A549 (cell line): ENCODE measurements at regions not wholly inside any gene's neighbourhood (a gene's known extent, or its start where the extent isn't known, plus 50 kb on each side); places are given as distances from the start of the nearest gene placed in this dataset.

Experiments used
- ATAC-seq, 2 experiments: fragments of 200-7000 bp in 1 of 2; fragments of >200 bp in 1 of 2; cut with Nextera tagmentation in 1 of 2; cut with Tn5 transposase in 1 of 2; 3 replicates each; pipeline versions ENCODE4 v1.8.0 to v1.9.1; 2018 to 2020; ENCODE audit warnings: mild to moderate bottlenecking in 1 of 2, moderate library complexity in 1 of 2
- CTCF ChIA-PET: fragments of 300-600 bp; sonication (Branson Sonifier 250); formaldehyde crosslinking; extraction: SDS; loops from one replicate; lab custom pipeline; 2021; ENCODE audit warnings: antibody characterized with exemption, inconsistent platforms; lab: Yijun Ruan, JAX
- POLR2A ChIA-PET: fragments of 350-600 bp; formaldehyde crosslinking; extraction: SDS; loops from one replicate; lab custom pipeline; 2021; ENCODE audit warnings: antibody characterized with exemption, inconsistent platforms; lab: Yijun Ruan, JAX
- DNase-seq, 2 experiments: peaks; one replicate each; pipeline versions ENCODE4 v3.0.0 to v3.0.0-alpha.2; 2011 to 2016; ENCODE audit warnings: low read depth in 1 of 2, low spot score in 1 of 2
- FAIRE-seq: peaks from 2 replicates; lab custom pipeline; 2011; peaks lifted over from hg19 to GRCh38; lab: Jason Lieb, UNC
- H3K27ac ChIP-seq, 2 experiments: fragments of >200 bp; sonication (Bioruptor Twin); formaldehyde crosslinking; 3 replicates each; pipeline ENCODE4 v1.5.1; 2016 to 2017
- H3K4me1 ChIP-seq: fragments of >200 bp; sonication (Bioruptor Twin); formaldehyde crosslinking; 3 replicates; pipeline ENCODE4 v1.6.1; 2016
- H3K4me2 ChIP-seq: fragments of >200 bp; sonication (Bioruptor Twin); formaldehyde crosslinking; 3 replicates; pipeline ENCODE4 v1.6.1; 2016
- H3K4me3 ChIP-seq: fragments of >200 bp; sonication (Bioruptor Twin); formaldehyde crosslinking; 3 replicates; pipeline ENCODE4 v1.5.1; 2016
- H3K9me3 ChIP-seq: fragments of >200 bp; sonication (Bioruptor Twin); formaldehyde crosslinking; 3 replicates; pipeline ENCODE4 v1.6.1; 2016
- CHD2 ChIP-seq: fragments of 150-350 bp; IDR thresholded peaks from 2 replicates; pipeline ENCODE4 v1.6.1; 2014; ENCODE audit warnings: low read length; ENCODE audit not compliant: partially characterized antibody
- CTCF ChIP-seq: fragments of >200 bp; sonication (Bioruptor Twin); formaldehyde crosslinking; IDR thresholded peaks from 3 replicates; pipeline ENCODE4 v1.5.1; 2016
- ELK1 ChIP-seq: fragments of 150-350 bp; IDR thresholded peaks from 2 replicates; pipeline ENCODE4 v1.6.1; 2014; ENCODE audit warnings: low read depth, mild to moderate bottlenecking, low read length
- EP300 ChIP-seq, 2 experiments: fragments of >200 bp; sonication (Bioruptor Twin); formaldehyde crosslinking; IDR thresholded peaks; 2 replicates in 1 of 2; 3 replicates in 1 of 2; pipeline ENCODE4 v1.6.1; 2016 to 2017
- GATA3 ChIP-seq: IDR thresholded peaks from 2 replicates; pipeline ENCODE4 v1.6.1; 2012; ENCODE audit warnings: borderline replicate concordance
- HMGXB4 ChIP-seq: fragments of 250-450 bp; sonication (Bioruptor Pico); IDR thresholded peaks from 2 replicates; pipeline ENCODE4 v1.5.0; 2021; ENCODE audit warnings: mild to moderate bottlenecking, moderate library complexity, borderline replicate concordance
- HOXA7 ChIP-seq: fragments of 250-450 bp; sonication (Bioruptor Pico); IDR thresholded peaks from 2 replicates; pipeline ENCODE4 v1.5.0; 2020; ENCODE audit warnings: mild to moderate bottlenecking, moderate library complexity
- MAFK ChIP-seq: fragments of 450-650 bp; IDR thresholded peaks from 2 replicates; pipeline ENCODE4 v1.6.1; 2014; ENCODE audit not compliant: partially characterized antibody
- MAX ChIP-seq: IDR thresholded peaks from 2 replicates; pipeline ENCODE4 v1.6.1; 2012
- NFE2L2 ChIP-seq: fragments of 150-350 bp; conservative IDR thresholded peaks from 2 replicates; pipeline ENCODE4 v1.6.1; 2014; ENCODE audit warnings: low read length
- POLR2AphosphoS2 ChIP-seq: conservative IDR thresholded peaks from 2 replicates; pipeline ENCODE4 v1.6.1; 2012; ENCODE audit warnings: low read length, improper control_type of control experiment, inconsistent platforms
- ZC3H11A ChIP-seq: fragments of 450-650 bp; IDR thresholded peaks from 2 replicates; pipeline ENCODE4 v1.6.1; 2014; ENCODE audit warnings: antibody characterized with exemption, mild to moderate bottlenecking
- ZSCAN20 ChIP-seq: fragments of 250-450 bp; sonication (Bioruptor Pico); IDR thresholded peaks from 2 replicates; pipeline ENCODE4 v1.8.0; 2022; ENCODE audit warnings: mild to moderate bottlenecking, moderate library complexity
- WGBS: methylation state at CpG from one replicate; pipeline ENCODE4 v1.1.6; 2017; ENCODE audit errors: missing lambda C conversion rate; 5-methylcytosine and 5-hydroxymethylcytosine counted together
- TF ChIP-seq, protein P1 (sequence below): fragments of 200-600 bp; sonication (generic); IDR thresholded peaks from 2 replicates; pipeline ENCODE4 v1.6.1; 2016; ENCODE audit warnings: antibody characterized with exemption, mild to moderate bottlenecking, moderate library complexity

DNA sequence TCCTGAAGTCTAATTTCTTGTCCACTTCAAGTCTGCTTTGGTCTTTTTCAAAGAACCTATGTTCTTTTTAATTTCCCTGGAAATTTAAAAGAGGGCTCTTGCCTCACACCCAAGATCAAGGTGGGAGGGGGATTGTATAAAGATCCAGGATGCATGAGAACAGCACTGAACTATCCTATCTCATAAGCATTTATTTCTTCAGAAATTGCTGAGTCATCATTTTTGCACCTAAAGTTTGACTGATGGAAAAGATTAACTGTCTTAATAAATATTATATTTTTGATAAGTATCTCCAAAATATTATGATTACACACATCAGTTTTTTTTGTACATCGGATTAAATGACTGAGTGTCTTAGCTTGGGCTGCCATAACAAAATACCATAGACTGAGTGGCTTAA lies 90.5 kb downstream of the RPS24 start:
- WGBS, result 7% methylated on average over 1 of the region's 1 CpG
- FAIRE-seq, result no peak
- Histone ChIP-seq H3K9me3 (peaks cover 26% of the 10 kb centered on the region), H3K27ac (no peak overlapping the region), H3K4me1 (no peaks in the 10 kb centered on the region), H3K4me3 (no peak overlapping the region), H3K4me2 (no peak overlapping the region)
- no peak for DNase-seq
- ChIA-PET POLR2A (no interaction called here), CTCF (no interaction called here)
- ATAC-seq, result no peak
- TF ChIP-seq GATA3 (no peak), NFE2L2 (peak; percentile 50; the same call in 1 of the 2 replicates), MAFK (peak; percentile 99), HOXA7 (CRISPR knock-in tag) (no peak)

GRCh38 chr10:78129211-78129610 lies 95.5 kb downstream of the RPS24 start:
- WGBS, result 83% methylated on average over 5 of the region's 5 CpGs
- H3K27ac ChIP-seq, result no peak overlapping the region
- ATAC-seq (no peak), FAIRE-seq (no peak), DNase-seq (no peak)
- H3K4me2 ChIP-seq, result no peak overlapping the region
- ChIA-PET CTCF (interaction anchor here (2.7 kb wide), 1 partner anchor 12 kb away, joined by 6 read pairs; no protein-coding TSS in a partner anchor), POLR2A (no interaction called here)
- TF ChIP-seq HOXA7 (CRISPR knock-in tag), result no peak
- no peak for TF ChIP-seq MAX
- TF ChIP-seq, protein P1, sequence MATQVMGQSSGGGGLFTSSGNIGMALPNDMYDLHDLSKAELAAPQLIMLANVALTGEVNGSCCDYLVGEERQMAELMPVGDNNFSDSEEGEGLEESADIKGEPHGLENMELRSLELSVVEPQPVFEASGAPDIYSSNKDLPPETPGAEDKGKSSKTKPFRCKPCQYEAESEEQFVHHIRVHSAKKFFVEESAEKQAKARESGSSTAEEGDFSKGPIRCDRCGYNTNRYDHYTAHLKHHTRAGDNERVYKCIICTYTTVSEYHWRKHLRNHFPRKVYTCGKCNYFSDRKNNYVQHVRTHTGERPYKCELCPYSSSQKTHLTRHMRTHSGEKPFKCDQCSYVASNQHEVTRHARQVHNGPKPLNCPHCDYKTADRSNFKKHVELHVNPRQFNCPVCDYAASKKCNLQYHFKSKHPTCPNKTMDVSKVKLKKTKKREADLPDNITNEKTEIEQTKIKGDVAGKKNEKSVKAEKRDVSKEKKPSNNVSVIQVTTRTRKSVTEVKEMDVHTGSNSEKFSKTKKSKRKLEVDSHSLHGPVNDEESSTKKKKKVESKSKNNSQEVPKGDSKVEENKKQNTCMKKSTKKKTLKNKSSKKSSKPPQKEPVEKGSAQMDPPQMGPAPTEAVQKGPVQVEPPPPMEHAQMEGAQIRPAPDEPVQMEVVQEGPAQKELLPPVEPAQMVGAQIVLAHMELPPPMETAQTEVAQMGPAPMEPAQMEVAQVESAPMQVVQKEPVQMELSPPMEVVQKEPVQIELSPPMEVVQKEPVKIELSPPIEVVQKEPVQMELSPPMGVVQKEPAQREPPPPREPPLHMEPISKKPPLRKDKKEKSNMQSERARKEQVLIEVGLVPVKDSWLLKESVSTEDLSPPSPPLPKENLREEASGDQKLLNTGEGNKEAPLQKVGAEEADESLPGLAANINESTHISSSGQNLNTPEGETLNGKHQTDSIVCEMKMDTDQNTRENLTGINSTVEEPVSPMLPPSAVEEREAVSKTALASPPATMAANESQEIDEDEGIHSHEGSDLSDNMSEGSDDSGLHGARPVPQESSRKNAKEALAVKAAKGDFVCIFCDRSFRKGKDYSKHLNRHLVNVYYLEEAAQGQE, result no peak
- no peak for TF ChIP-seq ELK1
- peak; percentile 63 for TF ChIP-seq ZC3H11A
- TF ChIP-seq ZSCAN20 (CRISPR knock-in tag), result no peak
- no peaks in the 10 kb centered on the region for H3K9me3 ChIP-seq
- no peak overlapping the region for H3K4me3 ChIP-seq
- H3K4me1 ChIP-seq, result no peaks in the 10 kb centered on the region

DNA sequence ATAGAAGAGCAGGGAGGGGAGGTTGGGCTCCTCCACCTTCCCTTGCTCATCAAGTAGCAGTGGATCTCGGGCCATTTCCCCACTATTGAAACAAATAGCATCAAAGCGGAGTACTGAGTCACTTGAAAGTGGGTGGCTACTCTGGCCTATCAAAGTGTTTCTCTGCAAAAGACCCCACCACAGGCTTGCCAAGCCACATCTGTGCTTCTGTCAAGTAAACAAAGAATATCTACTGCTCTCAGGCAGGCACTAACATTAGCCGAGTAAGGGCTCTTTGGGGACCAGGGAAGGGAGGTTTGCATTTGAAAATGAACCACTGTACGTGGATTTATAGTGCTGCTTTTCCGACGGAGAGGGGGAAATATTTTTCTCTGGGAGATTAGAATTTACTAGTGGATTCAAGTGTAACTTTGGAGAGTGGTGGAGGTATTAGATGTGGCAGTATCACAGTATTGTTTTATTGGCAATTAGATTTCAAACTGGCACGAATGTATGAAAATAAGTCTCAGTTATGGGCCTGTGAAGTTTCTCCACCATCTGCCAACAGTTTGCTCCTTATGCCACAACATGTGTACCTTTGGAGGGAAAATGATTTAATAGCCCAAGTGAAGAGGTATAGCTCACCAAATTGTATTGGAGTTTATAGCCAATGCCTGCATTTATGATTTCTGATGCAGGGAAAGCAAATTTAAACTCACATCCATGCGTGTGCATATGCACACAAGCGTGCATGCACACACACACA lies 97.5 kb downstream of the RPS24 start:
- POLR2A ChIA-PET, result no interaction called here
- 37% methylated on average over 9 of the region's 9 CpGs for WGBS
- no peaks in the 10 kb centered on the region for H3K4me1 ChIP-seq
- TF ChIP-seq NFE2L2 (no peak), EP300 (IDR thresholded peaks at IDR 0.05) (no peak), MAX (no peak), POLR2AphosphoS2 (no peak), HMGXB4 (no peak), CTCF (no peak), CHD2 (no peak)
- TF ChIP-seq, all 56 proteins: peak for 0
- Histone ChIP-seq H3K9me3 (no peaks in the 10 kb centered on the region), H3K4me3 (no peak overlapping the region), H3K27ac (no peak overlapping the region), H3K4me2 (no peak overlapping the region)
- no peak for FAIRE-seq
- ATAC-seq, result no peak
- CTCF ChIA-PET, result interaction anchor here (0.6 to 2.7 kb wide), 4 partner anchors 10 to 943 kb away, joined by 3 to 6 read pairs (median 4); no protein-coding TSS in a partner anchor
- DNase-seq, result no peak
